Erythroblast (primary cell): ENCODE measurements at regions not wholly inside any gene's neighbourhood (a gene's known extent, or its start where the extent isn't known, plus 50 kb on each side); places are given as distances from the start of the nearest gene placed in this dataset.

Experiments used
- GATA1 ChIP-seq: IDR thresholded peaks from 2 replicates; pipeline ENCODE4 v1.6.1; 2011; ENCODE audit warnings: low read depth, mild to moderate bottlenecking, control low read depth, low read length, moderate library complexity
- POLR2A ChIP-seq: IDR thresholded peaks from 2 replicates; pipeline ENCODE4 v1.6.1; 2011; ENCODE audit warnings: mild to moderate bottlenecking, low read length

GRCh38 chr3:189467451-189467850 is 163.7 kb upstream of the TP63 start:
- no peak for TF ChIP-seq POLR2A
- TF ChIP-seq GATA1: no peak
